Hepatocyte (in vitro differentiated cells): ENCODE measurements at regions not wholly inside any gene's neighbourhood (a gene's known extent, or its start where the extent isn't known, plus 50 kb on each side); places are given as distances from the start of the nearest gene placed in this dataset.

ENCODE experiments used
- CTCF ChIP-seq: fragments of 200-600 bp; sonication (generic); IDR thresholded peaks from 2 replicates; pipeline ENCODE4 v1.5.1; 2016; ENCODE audit warnings: antibody characterized with exemption, mild to moderate bottlenecking; ENCODE audit not compliant: poor library complexity
- EZH2 ChIP-seq: fragments of 200-600 bp; sonication (generic); IDR thresholded peaks from 2 replicates; pipeline ENCODE4 v1.6.1; 2016; ENCODE audit warnings: antibody characterized with exemption, mild to moderate bottlenecking, borderline replicate concordance
- EZH2phosphoT487 ChIP-seq: fragments of 200-600 bp; sonication (generic); IDR thresholded peaks from one replicate; pipeline ENCODE4 v1.6.1; 2018; ENCODE audit warnings: antibody characterized with exemption, mild to moderate bottlenecking, low read depth, moderate library complexity; ENCODE audit not compliant: unreplicated experiment, severe bottlenecking

- TF ChIP-seq EZH2phosphoT487 (no peak), EZH2 (no peak), CTCF (no peak)
Observed at GRCh38 chr12:58811346-58811745, 109.0 kb downstream of the LRIG3 start.
